IPS-20b (cell line): ENCODE measurements at regions not wholly inside any gene's neighbourhood (a gene's known extent, or its start where the extent isn't known, plus 50 kb on each side); places are given as distances from the start of the nearest gene placed in this dataset.

Experiments
- H3K27ac ChIP-seq: one replicate; pipeline ENCODE4 v1.5.1; 2013; ENCODE audit warnings: low read length
- H3K27me3 ChIP-seq: 2 replicates; pipeline ENCODE4 v1.6.1; 2013; ENCODE audit warnings: mild to moderate bottlenecking, low read length, inconsistent platforms; ENCODE audit not compliant: insufficient read depth
- H3K36me3 ChIP-seq: 2 replicates; pipeline ENCODE4 v1.6.1; 2013; ENCODE audit warnings: low read depth, mild to moderate bottlenecking, inconsistent platforms, low read length, moderate library complexity; ENCODE audit not compliant: insufficient read depth
- H3K4me1 ChIP-seq: 2 replicates; pipeline ENCODE4 v1.6.1; 2013; ENCODE audit warnings: mild to moderate bottlenecking, control low read depth, inconsistent platforms, low read length, moderate library complexity; ENCODE audit not compliant: insufficient read depth
- H3K4me3 ChIP-seq: 2 replicates; pipeline ENCODE4 v1.5.1; 2013; ENCODE audit warnings: mild to moderate bottlenecking, low read length, inconsistent platforms
- H3K9ac ChIP-seq: 2 replicates; pipeline ENCODE4 v1.6.1; 2013; ENCODE audit warnings: low read depth, mild to moderate bottlenecking, inconsistent platforms, low read length, moderate library complexity
- H3K9me3 ChIP-seq: 2 replicates; pipeline ENCODE4 v1.6.1; 2013; ENCODE audit warnings: mild to moderate bottlenecking, low read depth, low read length, inconsistent platforms; ENCODE audit not compliant: insufficient read depth

DNA sequence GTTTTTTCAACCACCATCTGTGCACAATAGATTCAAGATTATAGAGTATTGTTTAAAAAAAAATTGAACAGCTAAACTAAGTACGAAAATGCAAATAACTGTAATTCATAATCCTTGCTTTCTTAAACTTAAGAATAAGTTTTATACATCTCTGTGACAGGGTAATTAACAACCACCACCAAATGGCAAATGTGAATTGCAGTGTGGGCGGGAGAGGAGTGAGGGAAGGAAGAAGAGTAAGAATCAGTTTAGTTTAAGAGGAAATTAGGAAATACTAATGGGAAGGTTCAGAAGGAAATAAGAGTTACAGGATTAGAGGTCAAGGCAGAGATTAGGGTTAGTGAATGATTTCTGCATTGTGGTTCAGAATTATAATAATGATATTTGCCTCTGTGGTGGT lies 430.9 kb downstream of the SPRY1 start:
- H3K9me3 ChIP-seq: no peaks in the 10 kb centered on the region
- H3K4me1 ChIP-seq: peaks cover 2% of the 10 kb centered on the region; the same call in 1 of the 2 replicates
- H3K36me3 ChIP-seq: no peaks in the 10 kb centered on the region
- H3K27me3 ChIP-seq: no peaks in the 10 kb centered on the region
- H3K4me3 ChIP-seq: no peak overlapping the region
- H3K27ac ChIP-seq: no peak overlapping the region
- no peak overlapping the region for H3K9ac ChIP-seq

DNA sequence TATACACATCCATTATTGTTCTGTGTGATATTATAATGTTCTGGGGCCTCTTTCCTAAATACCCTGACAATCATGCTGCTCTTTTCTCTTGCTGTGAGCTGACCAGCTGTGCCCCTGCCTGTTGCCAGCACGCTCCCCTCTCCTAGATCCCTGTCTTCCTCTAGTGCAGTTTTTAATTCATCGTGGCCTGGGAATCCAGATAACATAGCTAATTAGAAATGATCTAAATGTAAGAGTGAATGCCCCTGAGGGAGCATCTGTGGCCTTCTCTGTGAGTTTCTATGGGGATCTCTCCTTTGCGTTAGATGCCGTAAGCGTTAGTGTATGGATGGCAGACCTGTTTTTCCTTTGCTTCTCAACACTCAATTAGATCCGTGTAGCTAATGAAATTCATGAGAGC lies 434.3 kb downstream of the SPRY1 start:
- H3K36me3 ChIP-seq: no peaks in the 10 kb centered on the region
- H3K27ac ChIP-seq: no peak overlapping the region
- H3K9me3 ChIP-seq: no peaks in the 10 kb centered on the region
- no peak overlapping the region for H3K4me3 ChIP-seq
- H3K9ac ChIP-seq: no peak overlapping the region
- H3K27me3 ChIP-seq: no peaks in the 10 kb centered on the region
- peaks cover 2% of the 10 kb centered on the region; the same call in 1 of the 2 replicates for H3K4me1 ChIP-seq

DNA sequence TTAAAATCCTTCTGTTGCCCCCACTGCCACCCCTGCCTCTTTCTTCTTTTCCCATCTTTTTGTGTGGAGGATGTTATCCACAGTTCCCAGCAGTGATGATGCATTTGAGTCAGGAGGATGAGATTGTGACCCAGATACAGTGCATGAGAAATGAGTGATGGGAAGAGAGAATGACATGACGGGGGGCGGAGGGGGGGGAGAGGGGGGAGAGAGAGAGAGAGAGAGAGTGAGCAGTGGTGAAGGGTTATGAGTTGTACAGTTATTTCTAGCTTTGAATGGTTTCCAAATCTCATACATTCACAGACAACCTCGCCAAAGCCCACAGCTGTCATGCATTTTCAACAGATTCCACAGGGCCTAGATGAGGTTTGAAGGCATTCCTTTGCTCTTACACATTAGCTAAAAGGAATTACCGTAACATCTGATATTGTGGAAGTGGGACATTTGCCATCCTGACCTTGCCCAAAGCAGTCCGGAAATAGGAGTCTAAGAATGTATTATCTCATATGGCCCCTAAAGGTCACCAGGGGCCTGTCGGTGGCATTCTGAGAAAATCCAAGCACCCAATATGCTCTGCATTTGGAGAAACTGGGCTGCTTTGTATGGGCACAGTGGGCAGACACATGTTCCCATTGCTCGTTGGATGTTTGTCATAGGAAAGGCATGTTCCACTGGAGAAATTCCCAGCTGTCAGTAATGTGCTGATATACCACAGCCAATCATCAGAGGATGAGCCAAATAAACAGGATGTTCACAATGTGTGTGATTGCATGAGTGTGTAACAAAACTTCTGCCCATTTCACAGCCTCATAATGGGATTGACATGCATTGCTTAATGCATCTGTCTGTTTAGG lies 435.8 kb downstream of the SPRY1 start:
- no peaks in the 10 kb centered on the region for H3K9me3 ChIP-seq
- no peak overlapping the region for H3K9ac ChIP-seq
- H3K4me3 ChIP-seq: no peak overlapping the region
- no peak overlapping the region for H3K27ac ChIP-seq
- H3K36me3 ChIP-seq: no peaks in the 10 kb centered on the region
- H3K4me1 ChIP-seq: peaks cover 6% of the 10 kb centered on the region; the same call in 1 of the 2 replicates
- H3K27me3 ChIP-seq: no peaks in the 10 kb centered on the region

DNA sequence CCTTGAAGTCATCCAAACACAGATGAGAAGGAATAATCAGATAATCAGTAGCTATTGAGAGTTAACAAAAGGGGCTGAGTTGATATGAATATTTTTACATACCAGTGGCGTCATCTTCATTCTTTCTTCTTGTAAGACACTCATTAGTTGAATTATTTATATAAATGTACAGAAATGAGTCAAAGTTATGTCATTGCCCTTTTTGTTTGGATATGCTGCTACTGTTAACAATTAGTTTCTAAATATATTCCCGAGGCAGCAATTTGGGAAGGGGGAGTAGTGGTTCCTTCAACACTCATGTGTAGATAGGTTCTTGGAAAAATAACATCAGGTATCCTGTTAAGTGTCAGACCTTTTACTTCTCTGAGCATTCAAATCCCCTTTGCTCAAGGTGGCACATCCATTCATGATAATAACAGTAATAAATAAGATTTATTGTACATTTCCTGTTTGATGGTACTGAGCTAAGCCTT lies 436.6 kb downstream of the SPRY1 start:
- Histone ChIP-seq H3K27me3 (no peaks in the 10 kb centered on the region), H3K9ac (no peak overlapping the region)

DNA sequence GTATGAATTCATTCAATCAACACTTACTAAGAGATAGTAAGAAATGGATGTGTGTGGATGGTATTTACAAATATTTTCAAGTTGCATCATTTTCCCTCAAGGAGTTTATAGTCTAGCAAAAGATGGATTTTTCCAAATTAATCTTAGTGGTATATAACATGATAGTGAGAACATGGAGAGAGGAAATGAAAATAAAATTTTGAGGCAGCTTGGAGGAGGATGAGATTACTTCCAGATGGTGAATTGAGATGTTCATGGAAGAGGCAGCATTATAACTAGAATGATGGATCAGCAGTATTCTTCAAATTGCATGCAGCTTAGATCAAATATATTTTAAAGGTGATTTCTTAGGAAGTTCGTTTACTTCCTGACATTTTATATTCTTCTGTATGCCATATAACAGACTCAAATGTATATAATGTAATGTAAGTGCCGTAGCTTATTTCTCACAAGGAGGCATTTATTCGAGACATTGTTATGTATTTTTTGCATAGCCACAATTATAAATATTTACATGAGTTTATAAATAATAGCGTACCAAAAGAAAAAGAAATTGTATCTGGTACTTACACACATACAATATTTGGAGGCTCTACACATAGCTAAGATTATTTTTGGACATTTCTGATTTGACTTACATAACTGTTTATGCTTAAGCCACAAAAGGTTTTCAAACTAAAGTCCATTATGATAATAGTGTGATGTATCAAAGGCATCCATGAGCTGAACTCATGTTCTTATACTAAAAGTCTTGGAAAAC lies 439.4 kb downstream of the SPRY1 start:
- Histone ChIP-seq H3K4me3 (no peak overlapping the region), H3K27me3 (no peaks in the 10 kb centered on the region), H3K9ac (no peak overlapping the region), H3K9me3 (no peaks in the 10 kb centered on the region), H3K4me1 (peaks cover 14% of the 10 kb centered on the region; the same call in 1 of the 2 replicates), H3K27ac (no peak overlapping the region), H3K36me3 (no peaks in the 10 kb centered on the region)

More for the DNA sequence above, 436.6 kb downstream of the SPRY1 start:
- no peaks in the 10 kb centered on the region for H3K9me3 ChIP-seq
- no peak overlapping the region for H3K4me3 ChIP-seq
- no peaks in the 10 kb centered on the region for H3K36me3 ChIP-seq
- H3K4me1 ChIP-seq: peaks cover 6% of the 10 kb centered on the region; the same call in 1 of the 2 replicates
- H3K27ac ChIP-seq: no peak overlapping the region

DNA sequence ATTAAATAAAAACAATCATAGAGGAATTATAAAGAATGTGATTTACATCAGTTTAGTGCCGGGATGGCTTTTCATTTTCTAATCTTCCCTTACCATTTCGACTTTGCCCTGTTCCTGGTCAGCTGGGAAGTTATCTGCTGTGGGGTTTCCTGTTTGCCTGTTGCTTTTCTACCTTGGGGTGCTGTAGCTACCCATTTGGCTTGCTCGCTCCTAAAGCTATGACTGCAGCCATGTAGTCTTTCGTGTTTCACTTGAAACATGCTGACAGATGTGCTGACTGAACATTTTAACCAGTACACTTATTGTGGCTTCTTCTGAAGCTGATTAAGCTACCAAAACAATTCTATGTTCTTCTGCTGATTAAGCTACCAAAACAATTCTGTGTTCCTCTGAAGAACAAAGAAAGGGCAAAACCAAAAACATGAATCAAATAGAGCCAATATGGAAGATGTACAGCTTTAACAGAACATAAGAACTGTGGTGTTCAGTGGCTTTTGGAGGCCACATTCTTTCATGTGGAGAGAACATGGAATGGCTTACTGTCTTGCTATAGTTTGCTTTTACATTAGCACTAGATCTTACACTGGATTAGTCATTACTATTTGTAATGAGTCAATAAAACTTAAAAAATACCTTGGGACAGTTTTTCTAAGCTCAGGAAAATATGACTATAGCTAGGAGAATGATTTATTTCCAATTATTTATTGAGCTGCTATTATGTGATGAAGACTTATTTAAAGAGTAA lies 440.4 kb downstream of the SPRY1 start:
- H3K4me3 ChIP-seq: no peak overlapping the region
- no peaks in the 10 kb centered on the region for H3K9me3 ChIP-seq
- H3K4me1 ChIP-seq: peaks cover 13% of the 10 kb centered on the region; the same call in 1 of the 2 replicates
- H3K9ac ChIP-seq: no peak overlapping the region
- H3K36me3 ChIP-seq: no peaks in the 10 kb centered on the region
- no peaks in the 10 kb centered on the region for H3K27me3 ChIP-seq
- no peak overlapping the region for H3K27ac ChIP-seq

DNA sequence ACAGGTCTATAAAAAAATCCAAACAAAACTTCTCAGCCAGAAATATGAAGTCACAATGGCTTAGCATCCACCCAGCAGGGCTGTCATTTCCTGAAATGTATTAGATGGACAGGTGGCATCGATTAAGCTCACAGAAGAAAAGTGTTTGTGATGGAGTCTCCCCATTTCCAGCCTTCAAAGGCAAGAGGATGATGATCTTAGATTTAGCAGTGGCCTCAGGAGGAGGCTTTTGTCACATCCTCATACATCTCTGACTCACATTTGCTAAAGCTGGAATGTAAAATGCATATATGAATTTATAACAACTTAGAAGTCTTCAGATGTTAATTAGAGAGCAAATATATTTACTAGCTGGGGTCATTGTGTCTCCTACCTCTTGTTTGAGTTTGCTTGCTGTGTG lies 441.9 kb downstream of the SPRY1 start:
- Histone ChIP-seq H3K36me3 (no peaks in the 10 kb centered on the region), H3K27ac (no peak overlapping the region), H3K4me1 (peaks cover 13% of the 10 kb centered on the region; the same call in 1 of the 2 replicates), H3K4me3 (no peak overlapping the region), H3K9me3 (no peaks in the 10 kb centered on the region), H3K27me3 (no peaks in the 10 kb centered on the region), H3K9ac (no peak overlapping the region)

DNA sequence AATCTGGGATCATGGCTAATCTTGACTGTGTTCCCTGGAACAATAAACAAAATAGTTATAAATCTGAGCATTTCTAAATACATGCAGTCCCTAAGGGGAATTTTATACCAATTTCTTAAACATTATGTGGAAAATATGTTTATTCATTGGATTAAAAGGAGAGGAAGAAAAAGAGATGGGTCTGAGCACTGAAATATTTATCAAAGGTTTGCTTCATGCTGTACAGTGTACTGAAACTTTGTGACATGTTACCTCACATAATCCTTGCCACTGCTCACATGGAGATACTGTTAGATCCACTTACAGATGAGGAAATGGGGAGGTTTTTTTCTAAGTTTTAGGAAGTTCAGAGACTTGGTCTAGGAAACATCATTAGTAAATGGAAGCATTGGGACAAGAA lies 443.6 kb downstream of the SPRY1 start:
- no peaks in the 10 kb centered on the region for H3K9me3 ChIP-seq
- no peak overlapping the region for H3K9ac ChIP-seq
- H3K4me1 ChIP-seq: peaks cover 13% of the 10 kb centered on the region; the same call in 1 of the 2 replicates
- no peaks in the 10 kb centered on the region for H3K36me3 ChIP-seq
- H3K27ac ChIP-seq: no peak overlapping the region
- no peaks in the 10 kb centered on the region for H3K27me3 ChIP-seq
- H3K4me3 ChIP-seq: no peak overlapping the region

DNA sequence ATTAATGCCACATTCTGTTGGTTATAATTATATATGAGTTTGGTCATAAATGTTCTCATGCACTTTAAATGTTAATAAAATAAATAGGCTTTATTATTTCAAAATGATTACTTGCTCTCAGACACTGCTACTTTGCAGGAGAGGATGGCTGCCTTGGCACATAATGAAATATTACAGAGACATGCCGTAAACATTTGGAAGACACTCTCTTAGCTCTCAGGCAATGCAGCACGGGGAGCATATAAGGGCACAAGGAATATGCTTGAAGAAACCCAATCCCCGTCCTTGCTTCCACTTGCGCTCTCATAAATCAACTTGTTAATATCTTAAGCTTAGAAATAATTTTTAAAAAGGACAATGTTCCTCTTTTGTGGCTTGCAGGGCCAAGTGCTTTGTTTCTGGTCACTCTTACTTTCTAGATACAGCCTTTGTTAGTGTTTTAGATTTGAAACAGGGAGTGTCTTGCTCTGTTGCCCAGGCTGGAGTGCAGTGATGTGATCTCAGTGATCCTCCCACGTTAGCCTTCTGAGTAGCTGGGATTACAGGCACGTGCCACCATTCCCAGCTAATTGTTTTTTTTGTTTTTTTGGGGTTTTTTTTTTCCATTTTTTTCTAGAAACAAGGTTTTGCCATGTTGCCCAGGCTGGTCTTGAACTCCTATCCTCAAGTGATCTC lies 445.0 kb downstream of the SPRY1 start:
- no peak overlapping the region for H3K4me3 ChIP-seq
- H3K36me3 ChIP-seq: no peaks in the 10 kb centered on the region
- H3K4me1 ChIP-seq: peaks cover 13% of the 10 kb centered on the region; the same call in 1 of the 2 replicates
- no peaks in the 10 kb centered on the region for H3K27me3 ChIP-seq
- no peaks in the 10 kb centered on the region for H3K9me3 ChIP-seq
- H3K27ac ChIP-seq: no peak overlapping the region
- H3K9ac ChIP-seq: no peak overlapping the region

DNA sequence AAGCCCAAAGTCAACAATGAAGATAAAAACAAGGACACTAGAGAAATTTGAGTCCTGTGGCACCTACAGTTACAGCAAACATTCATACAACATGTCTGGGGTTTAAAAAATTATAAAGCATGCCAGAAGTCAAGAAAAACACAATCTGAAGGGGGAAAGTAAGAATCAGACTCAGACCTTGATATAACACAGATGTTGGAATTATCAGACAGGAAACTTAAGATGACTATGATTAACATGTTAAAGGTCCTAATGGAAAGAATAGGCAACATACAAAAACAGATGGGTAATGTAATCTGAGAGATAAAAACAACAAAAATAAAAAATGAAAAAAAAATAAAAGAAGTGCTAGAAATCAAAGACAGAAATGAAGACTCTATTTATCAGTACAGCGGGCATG lies 446.5 kb downstream of the SPRY1 start:
- H3K27me3 ChIP-seq: no peaks in the 10 kb centered on the region
- no peak overlapping the region for H3K4me3 ChIP-seq
- no peaks in the 10 kb centered on the region for H3K36me3 ChIP-seq
- H3K9ac ChIP-seq: no peak overlapping the region
- H3K9me3 ChIP-seq: no peaks in the 10 kb centered on the region
- H3K27ac ChIP-seq: no peak overlapping the region
- H3K4me1 ChIP-seq: peaks cover 9% of the 10 kb centered on the region; the same call in 1 of the 2 replicates

DNA sequence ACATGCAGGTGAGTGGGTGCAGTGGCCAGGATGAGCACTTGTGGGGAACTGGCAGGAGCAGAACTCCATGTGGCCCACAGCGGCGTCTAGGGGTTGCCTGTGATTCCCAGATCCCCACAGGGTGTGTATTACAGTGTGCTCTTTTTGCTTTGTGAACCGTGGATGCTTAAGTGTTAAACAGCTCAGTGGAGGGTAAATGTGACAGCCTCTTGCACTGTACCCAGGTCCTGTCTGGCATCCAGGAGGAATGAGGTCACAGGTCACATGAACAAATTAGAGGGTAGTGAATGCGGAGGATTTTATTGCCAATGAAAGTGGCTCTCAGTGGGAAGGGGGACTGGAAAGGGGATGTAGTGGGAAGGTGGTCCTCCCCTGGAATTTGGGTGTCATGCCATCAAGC lies 447.8 kb downstream of the SPRY1 start:
- Histone ChIP-seq H3K4me3 (no peak overlapping the region), H3K27me3 (no peaks in the 10 kb centered on the region), H3K4me1 (peaks cover 3% of the 10 kb centered on the region; the same call in 1 of the 2 replicates), H3K9ac (no peak overlapping the region), H3K27ac (no peak overlapping the region), H3K36me3 (no peaks in the 10 kb centered on the region), H3K9me3 (no peaks in the 10 kb centered on the region)
